HG03575 (cell line): ENCODE measurements at regions not wholly inside any gene's neighbourhood (a gene's known extent, or its start where the extent isn't known, plus 50 kb on each side); places are given as distances from the start of the nearest gene placed in this dataset.

ENCODE experiments used
- ATAC-seq: cut with Tn5 transposase; IDR thresholded peaks from one replicate; pipeline ENCODE4 v1.9.1; 2021; ENCODE audit not compliant: unreplicated experiment, insufficient number of reproducible peaks, low FRiP score; ENCODE audit errors: extremely low read depth

DNA sequence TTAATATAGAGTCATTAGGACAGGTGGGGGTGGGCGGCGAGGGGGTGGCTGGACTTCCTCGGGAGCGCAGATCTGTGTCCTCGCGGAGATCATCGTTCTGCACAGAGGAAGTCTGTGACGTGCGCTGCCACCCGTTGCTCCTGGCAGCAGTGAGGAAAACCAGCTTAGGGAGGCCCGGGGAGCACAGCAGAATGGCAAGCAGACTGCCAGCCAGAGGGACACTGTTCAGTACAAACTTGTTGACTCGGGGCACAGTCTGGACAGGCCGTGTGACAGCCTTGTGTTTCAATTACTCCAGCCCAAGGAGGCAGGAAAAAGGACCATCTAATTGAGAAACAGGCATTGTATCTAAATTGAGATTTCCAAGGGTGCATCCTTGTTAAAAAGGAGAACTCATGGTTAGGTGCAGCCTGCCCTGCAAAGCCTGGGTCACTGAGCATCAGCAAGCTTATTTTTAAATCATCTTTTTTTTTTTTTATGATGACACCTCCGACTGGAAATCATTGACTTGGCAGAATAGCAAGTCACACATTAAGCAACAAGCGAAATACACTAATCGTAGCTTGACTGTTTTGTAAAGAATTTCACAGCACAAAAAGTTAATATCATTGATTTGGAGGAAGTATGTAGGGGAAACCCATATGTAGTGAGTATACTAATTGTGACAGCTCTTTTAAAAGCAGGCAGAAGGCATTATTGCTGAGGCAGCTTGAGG is 512.0 kb upstream of the FAT1 start:
- ATAC-seq, result no peak

DNA sequence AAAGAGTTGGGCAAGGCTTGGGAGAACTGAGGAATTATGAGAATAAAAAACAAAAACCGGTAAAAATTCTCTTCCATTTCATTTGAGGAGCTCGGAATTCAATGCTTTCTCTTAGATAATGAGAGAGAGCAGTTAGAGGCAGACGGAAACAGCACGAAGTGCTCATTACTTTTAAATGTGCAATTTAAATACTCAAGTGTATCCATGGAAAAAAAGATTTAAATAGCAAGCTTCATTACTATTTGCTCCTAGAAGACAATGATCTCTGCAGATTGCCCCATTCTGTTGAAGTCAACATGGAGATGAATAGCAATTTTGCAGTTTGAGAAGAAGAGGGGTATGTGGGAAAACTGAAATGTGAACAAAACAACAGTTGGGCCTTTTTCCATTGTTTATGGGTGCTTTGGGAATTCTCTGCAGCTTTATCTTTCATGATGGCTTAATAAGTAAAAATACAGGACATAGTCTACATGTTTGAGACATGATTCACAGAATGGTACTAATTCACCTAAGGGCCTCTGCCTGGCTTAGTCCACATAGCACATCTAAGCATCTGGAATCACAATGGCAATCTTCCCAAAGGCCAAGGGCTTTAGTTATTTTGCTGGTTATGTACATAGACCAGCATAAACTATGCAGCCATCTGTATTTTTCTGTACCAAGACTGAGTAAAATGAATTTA is 512.7 kb upstream of the FAT1 start:
- ATAC-seq, result no peak

DNA sequence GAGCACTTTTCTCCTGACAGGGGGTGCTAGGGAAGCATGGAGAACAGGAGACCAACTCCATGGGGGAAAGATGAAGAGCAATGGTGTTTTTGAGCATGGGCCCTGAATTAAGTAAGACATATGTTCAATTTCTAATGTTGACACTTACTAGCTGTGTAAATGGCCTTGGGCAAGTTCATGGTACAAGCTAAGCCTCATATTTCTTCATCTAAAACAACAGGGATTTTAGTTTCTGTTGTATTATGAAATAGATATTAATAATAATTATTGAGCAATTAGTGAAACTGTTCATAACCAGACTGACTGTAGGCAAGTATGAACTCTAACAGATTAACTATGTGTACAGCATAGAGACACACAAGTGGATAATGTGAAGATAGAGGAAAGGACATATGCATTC is 515.0 kb upstream of the FAT1 start:
- no peak for ATAC-seq

DNA sequence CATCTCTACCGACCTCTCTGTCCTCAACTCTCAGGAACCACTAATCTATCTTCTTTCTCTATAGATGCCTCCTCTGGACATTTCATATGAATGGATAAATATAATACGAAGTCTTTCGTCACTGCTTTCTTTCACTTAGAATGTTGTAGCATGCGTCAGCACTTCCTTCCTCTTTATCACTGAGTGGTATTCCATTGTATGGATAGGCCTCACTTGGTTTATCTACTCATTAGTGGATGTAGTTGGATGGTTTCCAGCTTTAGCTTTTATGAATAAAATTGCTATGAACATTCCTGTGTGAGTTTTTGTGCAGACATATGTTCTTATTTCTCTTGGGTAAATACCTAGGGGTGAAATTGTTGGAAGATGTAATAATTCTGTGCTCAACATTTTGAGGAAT is 528.2 kb upstream of the FAT1 start:
- ATAC-seq, result no peak

DNA sequence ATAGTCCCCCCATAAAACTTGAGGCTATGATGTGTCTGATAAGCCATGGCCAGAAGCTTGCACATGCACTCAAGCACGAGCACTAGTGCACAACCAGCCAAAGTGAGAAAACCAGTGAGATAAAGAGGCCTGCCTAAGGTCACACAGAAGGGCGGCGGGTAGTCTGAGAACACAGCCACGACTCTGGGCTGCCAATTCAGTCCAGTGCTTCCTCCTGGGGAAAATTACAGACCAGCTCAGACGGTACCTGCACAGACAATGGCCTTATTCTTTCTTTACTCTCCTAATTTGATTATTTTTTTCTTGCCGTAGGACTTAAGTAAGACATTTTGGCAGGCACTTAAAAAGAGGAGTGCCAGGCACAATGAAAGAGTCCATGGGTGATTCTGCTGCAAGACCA is 533.2 kb upstream of the FAT1 start:
- ATAC-seq, result no peak

DNA sequence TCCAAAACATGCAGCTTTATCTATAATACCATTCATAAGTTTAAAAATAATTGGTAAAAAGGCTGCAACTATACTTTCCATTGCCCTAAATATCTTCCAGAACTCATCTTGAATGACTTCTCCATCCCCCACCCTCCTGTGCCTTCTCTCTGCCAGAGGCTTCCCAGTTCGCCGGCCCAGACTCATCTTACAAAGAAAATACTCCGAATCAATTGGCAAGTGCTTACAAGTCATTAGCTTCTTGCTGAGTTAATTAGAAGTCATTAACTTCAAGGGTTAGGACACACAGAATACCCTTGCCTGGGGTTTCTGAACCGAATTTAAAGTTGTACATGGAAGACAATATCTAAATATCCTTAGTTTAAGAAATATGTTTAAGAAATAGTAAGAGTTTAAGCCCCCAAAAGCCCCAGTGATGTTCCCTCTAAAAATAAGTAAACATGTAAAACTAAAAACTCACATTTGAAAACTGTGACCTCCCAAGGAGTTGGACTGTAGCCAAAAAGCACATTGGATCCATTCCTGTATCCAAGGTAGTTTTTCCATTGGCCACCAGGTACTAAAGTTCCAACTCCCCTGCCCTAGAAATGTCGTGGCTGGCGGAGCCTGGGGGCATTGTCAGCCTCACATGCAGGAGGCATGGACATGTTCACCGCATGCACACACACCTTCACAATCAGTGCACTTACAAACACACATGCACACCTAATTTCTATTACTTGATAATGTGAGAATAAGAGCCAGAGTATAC is 535.2 kb upstream of the FAT1 start:
- ATAC-seq, result no peak

DNA sequence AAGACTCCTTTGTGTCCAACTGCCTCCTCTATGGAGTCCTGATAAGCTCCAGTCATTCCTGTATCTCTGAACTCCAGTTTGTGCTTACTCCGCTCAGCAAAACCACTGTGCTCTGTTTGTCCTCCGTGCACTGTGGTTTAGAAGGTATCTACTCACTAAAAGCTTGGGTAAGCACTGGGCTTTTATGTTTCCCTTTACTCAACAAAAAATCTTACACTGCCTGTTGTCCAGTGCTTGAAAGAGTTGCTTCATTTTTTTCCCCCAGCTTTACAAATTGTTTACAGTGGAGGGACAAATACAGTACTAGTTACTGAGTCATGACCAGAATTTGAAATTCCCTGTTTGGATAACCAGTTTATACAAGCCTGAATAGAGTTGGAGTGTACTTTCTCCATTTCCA is 545.3 kb upstream of the FAT1 start:
- ATAC-seq, result no peak

DNA sequence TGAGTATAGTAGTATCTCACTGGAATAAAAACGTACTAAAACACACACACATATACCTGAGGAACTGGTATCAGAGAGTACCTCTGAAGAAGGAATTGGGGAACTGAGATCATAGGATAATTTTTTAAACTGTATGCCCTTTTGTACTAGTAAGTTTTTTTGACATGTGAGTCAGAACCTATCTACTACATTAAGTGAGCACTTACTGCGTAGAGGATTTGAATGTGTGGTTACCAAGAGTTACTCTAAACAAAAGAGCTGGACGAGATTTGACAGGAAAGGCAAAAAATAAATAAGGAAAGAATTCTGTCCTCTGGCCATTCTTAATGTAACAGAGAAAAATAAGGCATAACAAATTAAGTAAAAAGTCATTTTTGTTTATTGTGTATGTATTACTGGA is 546.5 kb upstream of the FAT1 start:
- no peak for ATAC-seq

DNA sequence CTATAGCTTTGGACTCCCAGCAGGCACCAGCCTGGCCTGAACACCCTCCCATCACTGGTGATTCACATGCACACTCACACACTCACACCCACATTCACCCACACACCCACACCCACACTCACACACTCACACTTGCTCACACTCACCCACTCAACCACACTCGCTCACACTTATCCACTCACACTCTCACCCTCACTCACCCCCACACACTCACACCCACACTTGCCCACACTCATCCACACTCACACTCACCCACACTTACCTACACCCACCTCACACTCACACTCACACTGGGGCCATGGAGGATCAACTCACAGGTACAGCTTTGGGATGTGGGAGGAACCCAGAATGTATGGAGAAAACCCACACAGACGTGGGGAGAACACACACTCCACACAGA is 548.2 kb upstream of the FAT1 start:
- ATAC-seq, result no peak

DNA sequence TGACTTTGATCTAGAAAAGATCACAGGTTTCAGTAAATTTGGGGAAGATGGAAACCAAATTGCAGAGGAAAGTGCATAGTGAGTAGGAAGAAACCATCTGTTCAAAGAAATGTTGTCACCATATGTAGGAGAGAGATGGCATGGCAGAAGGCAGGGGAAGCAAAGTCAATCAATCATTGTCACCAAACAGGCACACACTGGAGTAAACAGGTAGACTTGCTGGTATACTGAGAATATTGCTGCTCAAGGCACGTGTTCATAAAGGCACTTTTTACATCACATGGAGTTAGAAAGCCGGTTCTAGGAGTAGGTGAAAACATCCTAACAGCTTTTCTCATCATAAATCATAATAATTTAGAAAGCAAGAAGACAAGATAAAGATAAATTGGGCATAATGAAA is 550.5 kb upstream of the FAT1 start:
- no peak for ATAC-seq

DNA sequence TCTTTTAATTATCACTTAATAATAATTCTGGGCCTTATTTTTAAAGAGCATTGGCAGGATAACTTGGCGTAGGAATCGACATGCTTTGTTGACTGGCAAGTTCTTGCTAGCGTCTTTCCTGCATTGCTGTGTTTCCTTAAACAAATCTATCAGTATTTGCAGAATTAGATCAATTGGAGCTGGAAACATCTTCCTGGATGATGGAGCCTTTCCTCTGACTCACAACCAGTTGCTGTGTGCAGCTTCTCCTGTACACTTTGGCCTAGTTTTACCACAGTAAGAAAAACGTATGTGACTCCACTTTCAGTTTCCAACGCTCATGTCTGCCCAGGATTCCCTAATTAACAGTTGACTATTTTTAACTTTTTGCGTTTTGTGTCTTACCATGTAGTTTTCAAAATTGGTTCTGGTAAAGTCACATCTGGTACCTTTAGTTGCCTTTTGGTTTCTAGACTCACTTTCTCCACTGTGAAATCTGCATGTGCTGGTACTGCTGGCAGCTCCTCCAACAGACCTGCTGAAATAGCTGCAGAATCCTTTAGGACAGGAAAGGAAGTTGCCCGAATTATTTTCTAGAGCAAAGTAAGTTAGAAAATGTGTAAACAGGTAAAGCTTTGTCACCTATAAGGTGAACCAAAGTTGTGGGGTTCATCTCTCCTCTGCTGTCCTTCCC is 553.2 kb upstream of the FAT1 start:
- no peak for ATAC-seq

DNA sequence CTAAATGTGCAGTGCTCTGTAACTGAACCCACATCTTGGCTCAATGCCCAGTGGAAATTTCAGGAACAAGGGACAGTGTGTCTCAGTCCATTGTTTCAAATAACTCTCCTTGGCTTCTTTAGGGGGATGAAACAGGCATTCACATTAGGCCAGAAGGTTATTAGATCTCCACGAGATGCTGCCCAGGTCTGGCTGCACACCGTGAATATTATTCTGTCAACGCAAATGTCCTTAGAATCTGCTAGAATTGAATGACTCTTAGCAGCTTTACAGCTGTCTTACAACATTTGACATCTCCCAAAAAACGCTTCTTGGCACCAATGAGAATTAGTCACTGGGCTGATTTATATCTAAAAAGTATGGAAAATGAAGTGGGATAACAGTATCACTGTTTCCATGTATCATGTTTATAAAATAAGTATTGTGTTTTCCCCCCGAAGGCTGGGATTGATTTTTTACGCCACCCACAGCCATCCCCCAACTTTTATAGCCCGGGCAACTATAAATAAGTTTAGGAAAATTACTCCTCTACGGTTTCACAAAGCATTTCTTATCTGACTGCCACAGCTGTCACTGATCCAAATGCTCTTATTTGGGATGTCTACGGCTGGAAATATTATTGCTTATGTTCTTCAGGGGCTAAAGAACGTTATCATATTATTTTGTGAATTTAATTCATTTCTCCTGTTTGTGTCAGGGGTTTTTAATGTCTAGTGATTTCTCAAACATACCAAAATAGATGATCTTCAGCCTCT is 559.7 kb upstream of the FAT1 start:
- ATAC-seq, result no peak

DNA sequence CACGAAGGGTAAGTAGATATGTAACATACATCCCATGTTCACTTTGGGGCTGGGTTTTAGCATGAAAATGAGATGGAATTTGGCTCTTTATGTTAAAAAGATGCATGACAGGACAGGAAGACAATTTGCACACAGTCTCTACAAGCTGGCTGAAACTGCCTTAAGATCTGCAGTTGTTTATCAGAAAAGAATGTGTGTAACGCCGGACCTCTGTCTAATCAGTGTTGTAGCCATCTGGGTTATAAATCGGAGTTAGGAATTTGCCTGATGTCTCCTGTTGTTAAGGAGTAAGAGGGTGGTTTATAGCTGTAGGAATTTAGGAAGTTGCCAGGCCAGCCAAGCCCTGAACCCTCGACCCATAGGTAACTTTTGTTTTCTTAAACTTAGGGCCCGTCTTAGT is 562.9 kb upstream of the FAT1 start:
- ATAC-seq, result no peak

DNA sequence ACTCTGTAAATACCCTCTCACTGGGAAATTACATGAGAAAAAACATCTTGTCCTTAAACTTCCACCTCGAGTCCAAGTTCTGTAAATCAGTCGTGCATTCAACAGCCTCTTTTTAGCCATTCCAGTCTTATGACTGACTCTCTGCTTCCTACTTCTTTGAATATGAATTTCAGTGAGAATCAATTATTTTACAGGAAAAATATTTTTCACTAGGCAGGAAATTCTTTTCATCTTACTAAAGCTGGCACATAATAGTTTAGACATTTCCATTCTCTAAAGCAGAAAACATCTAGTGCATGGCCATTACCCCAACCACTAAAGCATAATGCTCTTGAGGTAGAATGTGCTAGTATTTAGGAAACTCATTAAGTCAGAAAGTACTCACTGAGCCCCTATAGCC is 565.7 kb upstream of the FAT1 start:
- ATAC-seq, result no peak

DNA sequence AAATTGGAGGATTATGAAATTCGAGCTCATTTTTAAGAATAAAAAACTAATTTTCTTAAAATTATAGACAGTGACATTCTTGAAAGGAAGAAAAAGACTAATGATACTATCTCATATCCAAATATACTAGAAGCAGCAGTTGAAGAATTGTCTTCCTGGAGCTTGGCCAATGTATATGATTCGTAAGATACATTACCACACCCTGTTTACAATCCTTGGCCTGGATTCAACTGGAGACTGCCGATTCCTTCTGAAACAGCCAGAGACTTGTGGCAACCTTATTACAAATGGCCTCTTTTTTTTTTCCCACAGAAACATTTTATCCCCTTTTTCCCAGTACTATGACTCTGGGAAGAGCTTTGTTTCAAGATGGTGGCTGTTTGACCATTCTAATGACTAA is 571.2 kb upstream of the FAT1 start:
- ATAC-seq, result no peak

DNA sequence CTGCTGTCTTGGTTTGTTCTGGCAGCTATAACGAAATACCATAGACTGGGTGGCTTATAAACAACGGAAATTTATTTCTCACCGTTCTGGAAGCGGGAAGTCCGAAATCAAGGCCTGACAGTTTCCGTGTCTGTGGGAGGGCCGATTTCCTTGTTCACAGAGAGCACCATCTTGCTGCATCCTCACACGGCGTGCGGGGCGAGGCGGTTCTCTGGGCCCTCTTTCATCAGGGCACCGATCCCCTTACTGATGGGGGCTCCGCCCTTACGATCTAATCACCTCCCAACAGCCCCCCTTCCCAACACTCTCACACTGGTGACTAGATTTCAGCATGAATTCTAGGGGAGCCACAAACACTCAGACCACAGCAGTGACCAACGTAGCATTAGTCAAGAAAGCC is 578.3 kb upstream of the FAT1 start:
- no peak for ATAC-seq

DNA sequence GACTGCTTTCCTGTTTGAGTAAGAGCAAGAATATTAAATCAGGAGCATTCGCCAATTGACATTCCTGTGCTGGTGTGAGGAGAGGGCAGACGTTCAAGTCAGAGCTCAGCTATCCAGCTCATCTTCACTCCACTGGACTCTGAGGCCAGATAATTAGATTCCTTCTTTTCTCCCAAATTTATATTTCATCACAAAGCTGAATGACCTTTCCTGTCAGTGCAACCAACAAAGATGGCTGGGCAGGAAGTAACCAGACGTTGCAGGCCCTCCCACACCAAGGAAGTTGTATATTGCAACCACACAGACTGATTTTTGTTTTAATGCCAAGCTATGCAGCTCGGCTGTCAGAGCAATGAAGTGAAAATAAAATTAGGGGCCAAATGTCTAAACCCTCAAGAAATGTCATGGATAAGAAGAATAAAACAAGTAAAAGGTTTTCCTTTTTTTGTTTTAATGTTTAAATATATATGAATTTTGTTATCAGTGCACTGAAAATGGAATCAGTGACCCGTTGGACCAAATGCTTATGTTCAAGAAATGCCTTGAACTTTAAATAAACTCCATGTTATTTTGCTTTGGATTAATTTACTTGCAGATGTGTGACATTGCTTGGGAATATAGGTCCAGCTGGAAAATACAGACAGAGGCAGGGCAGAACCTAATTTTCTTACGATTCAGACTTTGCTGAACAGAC is 578.9 kb upstream of the FAT1 start:
- ATAC-seq, result no peak

DNA sequence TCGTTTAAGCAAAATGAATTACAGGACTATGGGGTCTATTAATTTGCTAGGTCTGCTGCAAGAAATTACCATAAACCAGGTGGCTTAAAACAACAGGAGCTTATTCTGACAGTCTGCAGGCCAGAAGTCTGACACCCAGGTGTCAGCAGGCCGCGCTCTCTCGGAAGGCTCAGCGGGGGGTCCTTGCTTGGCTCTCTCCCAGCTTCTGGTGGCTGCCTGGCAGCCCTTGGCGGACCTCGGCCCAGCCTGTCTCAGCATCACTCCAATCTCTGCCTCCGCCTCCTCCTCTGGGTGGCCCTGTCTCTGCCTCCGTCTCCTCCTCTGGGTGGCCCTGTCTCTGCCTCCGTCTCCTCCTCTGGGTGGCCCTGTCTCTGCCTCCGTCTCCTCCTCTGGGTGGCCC is 580.5 kb upstream of the FAT1 start:
- no peak for ATAC-seq

DNA sequence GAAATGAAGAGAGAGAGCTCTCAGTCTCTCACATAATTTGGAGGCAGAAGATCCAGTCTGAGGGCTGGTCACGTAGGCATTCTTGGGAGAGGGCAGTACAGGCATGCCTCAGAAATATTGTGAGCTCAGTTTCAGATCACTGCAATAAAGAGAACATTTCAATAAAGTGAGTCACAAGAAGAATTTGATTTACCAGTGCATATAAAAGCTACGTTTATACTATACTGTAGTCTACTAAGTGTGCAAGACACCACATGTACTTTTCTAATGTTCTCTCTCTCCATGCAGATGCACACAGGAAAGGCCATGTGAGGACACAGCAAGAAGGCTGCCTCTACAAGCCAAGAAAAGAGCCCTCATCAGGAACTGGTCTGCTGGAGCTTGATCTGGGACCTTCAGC is 583.5 kb upstream of the FAT1 start:
- no peak for ATAC-seq
